ENCODE measurements at regions not wholly inside any gene's neighbourhood (a gene's known extent, or its start where the extent isn't known, plus 50 kb on each side); places are given as distances from the start of the nearest gene placed in this dataset.

DNA sequence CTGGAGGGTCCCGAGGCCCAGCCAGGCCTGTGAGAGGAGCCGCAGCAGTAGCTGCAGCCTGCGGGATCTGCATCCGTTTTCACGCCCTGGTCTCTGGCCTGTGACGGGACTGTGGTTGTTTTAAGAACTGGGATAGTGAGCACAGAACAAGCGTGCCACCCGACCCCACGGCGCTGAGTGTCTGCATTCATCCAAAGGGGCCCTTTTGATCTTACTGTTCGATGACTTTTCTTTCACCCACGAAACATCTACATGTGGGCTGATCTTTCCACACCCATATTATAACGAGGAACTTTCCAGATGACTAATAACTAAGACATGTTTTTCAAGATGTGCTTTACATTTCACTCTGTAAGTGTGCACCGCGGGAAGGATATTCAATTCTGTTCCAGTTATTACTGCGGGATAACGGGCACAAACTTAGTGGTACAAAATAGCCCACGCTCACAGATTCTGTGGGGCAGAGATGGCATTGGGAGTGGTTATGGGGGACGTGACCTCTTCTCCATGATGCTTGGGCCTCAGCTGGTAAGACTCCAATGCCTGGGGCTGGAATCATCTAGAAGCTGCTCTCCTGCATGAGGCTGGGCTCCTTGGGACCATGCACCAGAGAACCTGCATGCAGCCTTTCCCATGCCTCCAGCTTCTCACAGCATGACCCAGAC, 165.0 kb downstream of the SYK start:
- TF ChIP-seq POLR2A (IDR thresholded peaks at IDR 0.05), result no peak
- TF ChIP-seq EP300 (IDR thresholded peaks at IDR 0.05), result no peak
- TF ChIP-seq, protein P1, sequence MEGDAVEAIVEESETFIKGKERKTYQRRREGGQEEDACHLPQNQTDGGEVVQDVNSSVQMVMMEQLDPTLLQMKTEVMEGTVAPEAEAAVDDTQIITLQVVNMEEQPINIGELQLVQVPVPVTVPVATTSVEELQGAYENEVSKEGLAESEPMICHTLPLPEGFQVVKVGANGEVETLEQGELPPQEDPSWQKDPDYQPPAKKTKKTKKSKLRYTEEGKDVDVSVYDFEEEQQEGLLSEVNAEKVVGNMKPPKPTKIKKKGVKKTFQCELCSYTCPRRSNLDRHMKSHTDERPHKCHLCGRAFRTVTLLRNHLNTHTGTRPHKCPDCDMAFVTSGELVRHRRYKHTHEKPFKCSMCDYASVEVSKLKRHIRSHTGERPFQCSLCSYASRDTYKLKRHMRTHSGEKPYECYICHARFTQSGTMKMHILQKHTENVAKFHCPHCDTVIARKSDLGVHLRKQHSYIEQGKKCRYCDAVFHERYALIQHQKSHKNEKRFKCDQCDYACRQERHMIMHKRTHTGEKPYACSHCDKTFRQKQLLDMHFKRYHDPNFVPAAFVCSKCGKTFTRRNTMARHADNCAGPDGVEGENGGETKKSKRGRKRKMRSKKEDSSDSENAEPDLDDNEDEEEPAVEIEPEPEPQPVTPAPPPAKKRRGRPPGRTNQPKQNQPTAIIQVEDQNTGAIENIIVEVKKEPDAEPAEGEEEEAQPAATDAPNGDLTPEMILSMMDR (IDR thresholded peaks at IDR 0.05), result no peak

Data from ovary (tissue), 3 donors.